Amniotic epithelial cell (primary cell): ENCODE measurements at regions not wholly inside any gene's neighbourhood (a gene's known extent, or its start where the extent isn't known, plus 50 kb on each side); places are given as distances from the start of the nearest gene placed in this dataset.
"Not testable (repeated sequence)": the region's sequence is repeated elsewhere in the genome, so short reads cannot be mapped to it uniquely, and the experiment has no call there.

Experiments
- DNase-seq: peaks from one replicate; pipeline ENCODE4 v3.0.0-alpha.2; 2010; ENCODE audit warnings: low read depth

GRCh38 chr2:155904720-155905119, 427.8 kb downstream of the NR4A2 start:
- DNase-seq, result no peak

GRCh38 chr2:155902635-155903034, 429.9 kb downstream of the NR4A2 start:
- no peak for DNase-seq

GRCh38 chr2:155895016-155895415, 437.5 kb downstream of the NR4A2 start:
- peak; percentile 50 for DNase-seq

- DNase-seq, result not testable (repeated sequence)
Observed at GRCh38 chr2:155880382-155880781, 452.1 kb downstream of the NR4A2 start.

- peak; percentile 77 for DNase-seq
Observed at GRCh38 chr2:155879900-155880299, 452.6 kb downstream of the NR4A2 start.

GRCh38 chr2:155872396-155872795, 460.1 kb downstream of the NR4A2 start:
- DNase-seq, result no peak

- no peak for DNase-seq
Observed at GRCh38 chr2:155871940-155872339, 460.6 kb downstream of the NR4A2 start.

- DNase-seq, result no peak
Observed at GRCh38 chr2:155867564-155867963, 465.0 kb downstream of the NR4A2 start.

- no peak for DNase-seq
Observed at GRCh38 chr2:155866477-155866876, 466.0 kb downstream of the NR4A2 start.

GRCh38 chr2:155852156-155852555, 480.4 kb downstream of the NR4A2 start:
- DNase-seq, result no peak

GRCh38 chr2:155846259-155846658, 486.3 kb downstream of the NR4A2 start:
- no peak for DNase-seq

GRCh38 chr2:155844461-155844860, 488.1 kb downstream of the NR4A2 start:
- DNase-seq, result no peak

- no peak for DNase-seq
Observed at GRCh38 chr2:155842103-155842502, 490.4 kb downstream of the NR4A2 start.

GRCh38 chr2:155841442-155841841, 491.1 kb downstream of the NR4A2 start:
- no peak for DNase-seq

GRCh38 chr2:155840661-155841060, 491.9 kb downstream of the NR4A2 start:
- DNase-seq, result no peak

- no peak for DNase-seq
Observed at GRCh38 chr2:155839991-155840390, 492.5 kb downstream of the NR4A2 start.

- DNase-seq, result no peak
Observed at GRCh38 chr2:155839436-155839835, 493.1 kb downstream of the NR4A2 start.

- no peak for DNase-seq
Observed at GRCh38 chr2:155836439-155836838, 496.1 kb downstream of the NR4A2 start.

GRCh38 chr2:155830817-155831579, 501.5 kb downstream of the NR4A2 start:
- no peak for DNase-seq

- no peak for DNase-seq
Observed at GRCh38 chr2:155830351-155830750, 502.2 kb downstream of the NR4A2 start.

- DNase-seq, result no peak
Observed at GRCh38 chr2:155825876-155826275, 506.6 kb downstream of the NR4A2 start.

GRCh38 chr2:155815851-155816250, 516.7 kb downstream of the NR4A2 start:
- DNase-seq, result peak; percentile 11

- no peak for DNase-seq
Observed at GRCh38 chr2:155815275-155815674, 517.2 kb downstream of the NR4A2 start.

- DNase-seq, result no peak
Observed at GRCh38 chr2:155810411-155810810, 522.1 kb downstream of the NR4A2 start.
